ENCODE measurements at regions not wholly inside any gene's neighbourhood (a gene's known extent, or its start where the extent isn't known, plus 50 kb on each side); places are given as distances from the start of the nearest gene placed in this dataset.
"Not testable (repeated sequence)": the region's sequence is repeated elsewhere in the genome, so short reads cannot be mapped to it uniquely, and the experiment has no call there.

- TF ChIP-seq EP300 (IDR thresholded peaks at IDR 0.05) (no peak), POLR2AphosphoS5 (IDR thresholded peaks at IDR 0.05) (no peak), CTCF (IDR thresholded peaks at IDR 0.05) (no peak), POLR2A (IDR thresholded peaks at IDR 0.05) (no peak)
- ATAC-seq (ENCODE audit: low FRiP score in 2 of 2) = no peak
Measured at GRCh38 chr7:106749165-106749564, 88.2 kb upstream of the CCDC71L start.

GRCh38 chr7:106750773-106751172, 89.8 kb upstream of the CCDC71L start:
- Histone ChIP-seq H3K4me1 (no peaks in the 10 kb centered on the region), H3K9me3 (no peaks in the 10 kb centered on the region), H3K4me3 (no peak overlapping the region), H3K36me3 (no peaks in the 10 kb centered on the region), H3K27me3 (no peaks in the 10 kb centered on the region), H3K27ac (no peak overlapping the region)
- DNase-seq = no peak
- 84 to 85% methylated on average over 7 of the region's 7 CpGs for WGBS, 2 donors
- no peak for ATAC-seq (ENCODE audit: low FRiP score in 2 of 2)
- TF ChIP-seq POLR2AphosphoS5 (IDR thresholded peaks at IDR 0.05) (no peak), CTCF (IDR thresholded peaks at IDR 0.05) (no peak), POLR2A (IDR thresholded peaks at IDR 0.05) (no peak), EP300 (IDR thresholded peaks at IDR 0.05) (no peak)

More at GRCh38 chr7:106749165-106749564, 88.2 kb upstream of the CCDC71L start:
- Histone ChIP-seq H3K27me3 (no peaks in the 10 kb centered on the region), H3K36me3 (no peaks in the 10 kb centered on the region), H3K4me3 (no peak overlapping the region), H3K9me3 (no peaks in the 10 kb centered on the region), H3K27ac (no peak overlapping the region), H3K4me1 (no peaks in the 10 kb centered on the region)
- no peak for DNase-seq
- 68 to 71% methylated on average over 1 of the region's 1 CpG for WGBS, 2 donors

GRCh38 chr7:106752367-106752766, 91.4 kb upstream of the CCDC71L start:
- ATAC-seq (ENCODE audit: low FRiP score in 2 of 2) (no peak), DNase-seq (no peak)
- Histone ChIP-seq H3K9me3 (no peaks in the 10 kb centered on the region), H3K27me3 (no peaks in the 10 kb centered on the region), H3K4me1 (no peaks in the 10 kb centered on the region), H3K27ac (no peak overlapping the region), H3K36me3 (no peaks in the 10 kb centered on the region), H3K4me3 (no peak overlapping the region)
- 19 to 38% methylated on average over 1 of the region's 1 CpG for WGBS, 2 donors
- no peak for TF ChIP-seq EP300 (IDR thresholded peaks at IDR 0.05)
- TF ChIP-seq POLR2A (IDR thresholded peaks at IDR 0.05) = no peak
- no peak for TF ChIP-seq POLR2AphosphoS5 (IDR thresholded peaks at IDR 0.05)

- H3K9me3 ChIP-seq; H3K36me3 ChIP-seq; H3K27ac ChIP-seq; ATAC-seq (ENCODE audit: low FRiP score in 2 of 2); H3K27me3 ChIP-seq; H3K4me1 ChIP-seq; H3K4me3 ChIP-seq; DNase-seq: not testable (repeated sequence)
- WGBS, 2 donors = 92% methylated on average over 3 of the region's 3 CpGs
Measured at GRCh38 chr7:106755024-106755423, 94.1 kb upstream of the CCDC71L start.

GRCh38 chr7:106755641-106756040, 94.7 kb upstream of the CCDC71L start:
- TF ChIP-seq CTCF (IDR thresholded peaks at IDR 0.05) (no peak), POLR2AphosphoS5 (IDR thresholded peaks at IDR 0.05) (no peak), POLR2A (IDR thresholded peaks at IDR 0.05) (no peak), EP300 (IDR thresholded peaks at IDR 0.05) (no peak)
- H3K27ac ChIP-seq = no peak overlapping the region
- DNase-seq (no peak), ATAC-seq (ENCODE audit: low FRiP score in 2 of 2) (no peak)
- 90 to 100% methylated on average over 1 of the region's 1 CpG for WGBS, 2 donors
- H3K4me1 ChIP-seq = peaks cover 0 to 7% (median 3%) of the 10 kb centered on the region in 4 donors
- no peaks in the 10 kb centered on the region for H3K36me3 ChIP-seq
- no peak overlapping the region for H3K4me3 ChIP-seq
- no peaks in the 10 kb centered on the region for H3K9me3 ChIP-seq
- H3K27me3 ChIP-seq = no peaks in the 10 kb centered on the region

GRCh38 chr7:106756071-106756470, 95.1 kb upstream of the CCDC71L start:
- no peak overlapping the region for H3K4me3 ChIP-seq
- peaks cover 0 to 7% (median 3%) of the 10 kb centered on the region in 4 donors for H3K4me1 ChIP-seq
- DNase-seq (no peak), ATAC-seq (ENCODE audit: low FRiP score in 2 of 2) (no peak)
- no peaks in the 10 kb centered on the region for H3K9me3 ChIP-seq
- H3K27me3 ChIP-seq = no peaks in the 10 kb centered on the region
- TF ChIP-seq CTCF (IDR thresholded peaks at IDR 0.05) (no peak), EP300 (IDR thresholded peaks at IDR 0.05) (no peak), POLR2A (IDR thresholded peaks at IDR 0.05) (no peak), POLR2AphosphoS5 (IDR thresholded peaks at IDR 0.05) (no peak)
- no peaks in the 10 kb centered on the region for H3K36me3 ChIP-seq
- no peak overlapping the region for H3K27ac ChIP-seq

All from upper lobe of left lung (tissue), 6 donors.